NCI-H146 treated with DMSO at 0.1 percent for 48 hours (cell line): ENCODE measurements at regions not wholly inside any gene's neighbourhood (a gene's known extent, or its start where the extent isn't known, plus 50 kb on each side); places are given as distances from the start of the nearest gene placed in this dataset.
"Not testable (repeated sequence)": the region's sequence is repeated elsewhere in the genome, so short reads cannot be mapped to it uniquely, and the experiment has no call there.

Experiments
- DNase-seq: peaks from one replicate; lab custom pipeline; 2025; ENCODE audit not compliant: unreplicated experiment; lab: John Stamatoyannopoulos, UW

GRCh38 chr11:23320131-23320530, 459.9 kb upstream of the CCDC179 start:
- DNase-seq, result no peak

- DNase-seq, result not testable (repeated sequence)
Measured at GRCh38 chr11:23335586-23335985, 475.3 kb upstream of the CCDC179 start.

GRCh38 chr11:23336961-23337360, 476.7 kb upstream of the CCDC179 start:
- no peak for DNase-seq

- no peak for DNase-seq
Measured at GRCh38 chr11:23353611-23354010, 493.3 kb upstream of the CCDC179 start.

DNA sequence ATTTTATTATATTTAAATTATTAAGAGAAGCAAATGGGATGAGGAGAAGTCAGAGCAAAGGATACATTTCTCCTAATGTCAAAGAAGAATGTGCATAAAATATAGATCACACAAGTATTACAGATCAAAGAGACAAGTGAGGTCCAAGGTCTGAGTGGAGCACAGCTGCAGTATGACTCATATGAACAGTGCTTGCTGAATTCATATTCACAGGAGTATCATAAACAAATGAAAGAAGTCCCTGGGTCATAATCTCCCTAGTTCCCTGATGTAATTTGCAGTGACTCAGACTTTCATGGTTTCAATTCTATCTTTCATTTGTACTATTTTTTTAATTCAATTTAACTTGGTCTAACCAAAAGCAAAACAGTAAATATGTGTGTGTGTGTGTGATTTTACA, 499.0 kb upstream of the CCDC179 start:
- no peak for DNase-seq

DNA sequence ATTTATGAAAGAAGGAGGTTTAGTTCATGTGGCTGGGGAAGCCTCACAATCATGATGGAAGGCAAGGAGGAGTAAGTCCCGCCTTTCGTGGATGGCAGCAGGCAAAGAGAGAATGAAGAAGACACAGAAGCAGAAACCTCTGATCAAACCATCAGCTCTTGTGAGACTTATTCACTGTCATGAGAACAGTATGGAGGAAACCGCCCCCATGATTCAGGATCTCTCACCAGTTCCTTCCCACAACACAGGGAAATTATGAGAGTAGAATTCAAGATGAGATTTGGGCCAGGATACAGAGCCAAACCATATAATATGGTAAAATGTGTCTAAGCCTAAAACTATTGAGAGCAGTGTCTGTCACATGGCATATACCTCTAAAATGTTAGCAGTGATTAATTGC, 503.8 kb upstream of the CCDC179 start:
- no peak for DNase-seq

DNA sequence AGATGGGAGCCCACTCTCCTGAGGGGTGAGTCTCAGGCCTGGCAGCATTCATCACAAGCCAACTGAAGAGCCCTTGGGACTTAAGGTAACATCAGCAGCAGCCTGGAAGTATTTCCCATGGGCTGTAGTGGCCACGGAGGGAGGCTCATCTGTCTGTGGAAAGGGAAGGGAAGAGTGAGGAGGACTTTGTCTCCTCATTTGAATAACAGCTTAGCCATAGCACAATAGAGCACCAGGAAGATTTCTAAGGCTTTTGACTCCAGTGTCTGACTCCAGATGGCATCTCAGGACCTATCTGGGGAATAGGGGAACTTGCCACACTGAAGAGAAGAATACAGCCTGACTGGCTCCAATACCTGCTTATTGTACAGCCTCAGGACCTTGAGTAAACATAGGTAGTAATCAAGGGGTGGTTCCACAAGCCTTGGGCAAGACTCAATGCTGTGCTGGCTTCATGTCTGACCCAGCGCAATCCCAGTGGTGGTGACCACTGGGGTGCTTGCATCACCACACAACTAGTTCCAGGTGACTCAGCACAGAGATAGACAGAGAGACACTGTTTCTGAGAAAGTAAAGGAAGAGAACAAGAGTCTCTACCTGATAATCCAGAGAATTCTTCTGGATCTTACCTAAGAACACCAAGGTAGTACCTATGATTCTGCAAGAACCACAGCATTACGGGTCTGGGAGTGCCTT, 510.5 kb upstream of the CCDC179 start:
- no peak for DNase-seq

- no peak for DNase-seq
Measured at GRCh38 chr11:23377909-23378308, 517.6 kb upstream of the CCDC179 start.

GRCh38 chr11:23391031-23391430, 530.8 kb upstream of the CCDC179 start:
- DNase-seq, result no peak

DNA sequence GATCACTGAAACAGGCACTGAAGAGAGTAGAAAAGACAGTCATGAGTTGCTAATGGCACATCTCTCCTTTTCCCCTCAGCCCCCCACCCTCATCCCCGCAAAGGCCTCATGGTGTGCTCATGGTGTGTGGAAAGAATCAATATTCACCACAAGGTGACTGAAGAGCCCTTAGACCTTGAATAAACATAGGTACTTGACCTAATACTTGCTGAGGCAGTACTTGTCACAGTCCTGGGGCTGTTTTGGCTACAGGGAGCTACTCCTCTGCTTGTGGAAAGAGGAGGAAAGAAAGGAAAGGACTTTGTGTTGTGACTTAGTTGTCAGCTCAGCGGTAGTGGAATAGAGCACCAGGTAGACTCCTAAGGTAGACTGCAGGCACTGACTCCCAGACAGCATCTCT, 537.8 kb upstream of the CCDC179 start:
- DNase-seq, result no peak

DNA sequence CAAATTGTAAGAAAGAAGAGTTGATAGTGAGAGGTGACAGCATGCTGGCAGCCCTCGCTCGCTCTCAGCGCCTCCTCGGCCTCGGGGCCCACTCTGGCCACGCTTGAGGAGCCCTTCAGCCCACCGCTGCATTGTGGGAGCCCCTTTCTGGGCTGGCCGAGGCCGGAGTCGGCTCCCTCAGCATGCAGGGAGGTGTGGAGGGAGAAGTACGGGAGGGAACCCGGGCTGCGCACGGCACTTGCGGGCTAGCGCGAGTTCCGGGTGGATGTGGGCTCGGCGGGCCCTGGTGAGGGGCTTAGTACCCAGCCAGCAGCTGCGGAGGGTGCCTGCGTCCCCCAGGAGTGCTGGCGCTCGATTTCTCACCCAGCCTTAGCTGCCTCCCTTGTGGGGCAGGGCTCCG, 539.7 kb upstream of the CCDC179 start:
- DNase-seq, result no peak

GRCh38 chr11:23403210-23404185, 543.2 kb upstream of the CCDC179 start:
- DNase-seq, result peak; percentile 20

DNA sequence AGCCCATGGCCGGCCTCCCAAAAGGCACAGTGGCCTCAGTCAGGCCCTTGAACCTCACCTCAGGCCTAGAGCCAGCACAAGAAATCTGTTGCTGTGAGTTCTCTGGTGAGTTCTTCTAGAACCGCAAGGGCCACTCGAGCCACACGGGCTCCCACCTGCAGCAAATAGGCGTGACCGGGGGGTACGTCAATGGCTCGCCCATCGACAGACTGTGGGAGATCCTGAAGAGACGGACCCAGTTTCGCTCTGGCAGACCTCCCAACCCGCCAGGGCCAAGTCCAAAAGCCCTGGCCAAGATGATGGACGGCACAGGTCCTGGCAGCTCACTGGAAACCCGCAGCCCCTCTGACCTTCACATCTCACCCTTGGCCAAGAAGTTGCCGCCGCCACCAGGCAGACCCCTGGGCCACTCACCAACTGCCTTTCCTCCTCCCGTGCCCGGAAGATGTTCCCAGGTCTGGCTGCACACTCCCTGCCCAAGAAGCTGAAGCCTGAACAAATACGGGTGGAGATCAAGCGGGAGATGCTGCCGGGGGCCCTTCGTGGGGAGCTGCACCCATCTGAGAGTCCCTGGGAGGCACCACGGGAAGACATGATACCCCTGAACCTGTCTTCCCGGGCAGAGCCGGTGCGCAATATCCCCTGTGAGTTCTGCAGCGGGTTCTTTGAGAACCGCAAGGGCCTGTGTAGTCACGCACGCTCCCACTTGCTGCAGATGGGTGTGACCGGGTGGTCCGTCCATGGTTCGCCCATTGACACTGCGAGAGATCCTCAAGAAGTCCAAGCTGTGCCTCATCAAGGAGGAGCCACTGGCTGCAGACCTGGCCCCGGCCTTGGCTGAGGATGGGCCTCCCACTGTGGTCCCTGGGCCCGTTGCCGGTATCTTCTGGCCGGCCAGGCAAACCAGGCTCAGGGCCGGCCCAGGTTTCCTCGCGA, 544.2 kb upstream of the CCDC179 start:
- no peak for DNase-seq

DNA sequence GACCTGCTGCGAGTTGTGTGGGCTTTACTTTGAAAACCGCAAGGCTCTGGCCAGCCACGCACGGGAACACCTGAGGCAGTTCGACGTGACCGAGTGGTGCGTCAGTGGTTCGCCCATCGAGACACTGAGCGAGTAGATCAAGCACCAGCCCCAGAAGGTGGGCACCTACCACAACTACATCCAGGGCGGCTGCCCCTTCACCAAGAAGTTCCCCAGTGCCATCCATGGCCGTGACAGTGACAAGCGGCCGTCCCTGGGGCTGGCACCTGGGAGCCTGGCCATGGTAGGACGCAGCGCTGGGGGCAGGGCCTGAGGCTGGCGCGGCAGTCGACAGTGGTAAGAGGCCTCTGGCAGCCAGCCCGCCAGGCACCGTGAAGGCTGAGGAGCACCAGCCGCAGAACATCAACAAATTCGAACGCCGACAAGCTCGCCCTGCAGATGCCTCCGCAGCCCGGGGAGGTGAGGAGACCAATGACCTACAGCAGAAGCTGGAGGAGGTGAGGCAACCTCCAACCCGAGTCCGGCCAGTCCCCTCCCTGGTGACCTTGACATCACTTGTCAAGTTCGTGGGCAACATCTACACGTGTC, 545.2 kb upstream of the CCDC179 start:
- DNase-seq, result no peak

- DNase-seq, result no peak
Measured at GRCh38 chr11:23406131-23406819, 546.0 kb upstream of the CCDC179 start.

- DNase-seq, result no peak
Measured at GRCh38 chr11:23413057-23413456, 552.8 kb upstream of the CCDC179 start.

GRCh38 chr11:23423104-23423503, 562.8 kb upstream of the CCDC179 start:
- no peak for DNase-seq

- no peak for DNase-seq
Measured at GRCh38 chr11:23423656-23424055, 563.4 kb upstream of the CCDC179 start.

- DNase-seq, result no peak
Measured at GRCh38 chr11:23425381-23425780, 565.1 kb upstream of the CCDC179 start.

DNA sequence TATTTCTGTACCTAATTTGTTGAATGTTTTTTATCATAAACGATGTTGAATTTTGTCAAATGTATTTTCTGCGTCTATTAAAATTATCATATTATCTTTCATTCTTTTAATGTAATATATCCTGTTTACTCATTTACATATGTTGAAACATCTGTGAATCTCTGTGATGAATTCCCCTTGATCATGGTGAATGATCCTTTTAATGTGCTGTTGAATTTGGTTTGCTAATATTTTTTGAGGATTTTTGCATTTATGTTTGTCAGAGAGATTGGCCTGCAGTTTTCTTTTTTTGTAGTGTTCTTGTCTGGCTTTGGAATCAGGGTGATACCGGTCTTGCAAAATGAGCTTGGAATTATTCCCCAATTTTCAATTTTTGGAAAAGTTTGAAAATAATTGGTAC, 569.3 kb upstream of the CCDC179 start:
- DNase-seq, result no peak
